GM10248 (cell line): ENCODE measurements at regions not wholly inside any gene's neighbourhood (a gene's known extent, or its start where the extent isn't known, plus 50 kb on each side); places are given as distances from the start of the nearest gene placed in this dataset.
"Not testable (repeated sequence)": the region's sequence is repeated elsewhere in the genome, so short reads cannot be mapped to it uniquely, and the experiment has no call there.

Source experiments
- CTCF ChIA-PET: fragments of 300-600 bp; sonication (Branson Sonifier 250); formaldehyde crosslinking; extraction: SDS; loops from one replicate; lab custom pipeline; 2021; ENCODE audit warnings: antibody characterized with exemption; lab: Yijun Ruan, JAX
- POLR2A ChIA-PET: fragments of 350-650 bp; sonication (Branson Sonifier 250); formaldehyde crosslinking; extraction: SDS; loops from one replicate; lab custom pipeline; 2020; ENCODE audit warnings: antibody characterized with exemption; lab: Yijun Ruan, JAX
- DNase-seq: peaks from one replicate; pipeline ENCODE4 v3.0.0; 2012; ENCODE audit errors: extremely low spot score
- CTCF ChIP-seq: IDR thresholded peaks from 2 replicates; pipeline ENCODE4 v1.5.1; 2012; ENCODE audit warnings: mild to moderate bottlenecking, low read depth; ENCODE audit errors: extremely low read depth, missing control alignments, control extremely low read depth

GRCh38 chr17:70716551-70716950, 547.2 kb downstream of the KCNJ2 start:
- no peak for DNase-seq
- CTCF ChIA-PET: no interaction called here
- no peak for TF ChIP-seq CTCF
- POLR2A ChIA-PET: no interaction called here

- CTCF ChIA-PET: no interaction called here
- TF ChIP-seq CTCF: no peak
- no peak for DNase-seq
- POLR2A ChIA-PET: no interaction called here
These were observed 547.7 kb downstream of the KCNJ2 start for GRCh38 chr17:70717042-70717441.

DNA sequence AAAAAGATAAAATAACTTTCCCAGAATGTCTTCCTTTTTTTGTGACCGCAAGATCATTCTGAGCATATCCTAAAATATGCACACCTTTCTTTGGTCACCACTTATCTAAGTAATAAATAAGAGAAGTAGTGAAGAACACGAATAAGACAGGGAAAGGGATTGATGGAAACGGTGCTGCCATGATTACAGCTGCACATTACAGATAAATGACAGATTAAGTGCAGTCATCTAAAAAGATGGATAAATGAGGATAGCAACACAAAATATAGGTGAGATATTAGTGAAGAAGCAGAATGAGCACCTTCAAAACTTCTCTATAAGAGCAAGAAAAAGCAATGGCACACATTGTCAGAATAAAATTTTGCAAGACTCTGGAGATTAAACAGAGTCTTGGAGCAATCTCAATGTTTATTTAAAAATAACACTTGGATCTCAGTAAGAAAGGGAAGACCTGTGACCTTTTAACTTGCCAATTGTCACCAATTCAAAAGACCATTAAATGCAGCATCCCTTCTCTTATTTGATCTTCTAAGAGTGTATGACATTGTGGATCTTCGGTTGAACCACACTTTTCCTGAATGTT, 567.1 kb downstream of the KCNJ2 start:
- POLR2A ChIA-PET: no interaction called here
- CTCF ChIA-PET: interaction anchor here (1.0 kb wide), 1 partner anchor 9 kb away, joined by 3 read pairs; no protein-coding TSS in a partner anchor
- no peak for DNase-seq
- no peak for TF ChIP-seq CTCF

GRCh38 chr17:70739065-70739464, 569.7 kb downstream of the KCNJ2 start:
- POLR2A ChIA-PET: no interaction called here
- CTCF ChIA-PET: no interaction called here
- DNase-seq: no peak
- no peak for TF ChIP-seq CTCF

DNA sequence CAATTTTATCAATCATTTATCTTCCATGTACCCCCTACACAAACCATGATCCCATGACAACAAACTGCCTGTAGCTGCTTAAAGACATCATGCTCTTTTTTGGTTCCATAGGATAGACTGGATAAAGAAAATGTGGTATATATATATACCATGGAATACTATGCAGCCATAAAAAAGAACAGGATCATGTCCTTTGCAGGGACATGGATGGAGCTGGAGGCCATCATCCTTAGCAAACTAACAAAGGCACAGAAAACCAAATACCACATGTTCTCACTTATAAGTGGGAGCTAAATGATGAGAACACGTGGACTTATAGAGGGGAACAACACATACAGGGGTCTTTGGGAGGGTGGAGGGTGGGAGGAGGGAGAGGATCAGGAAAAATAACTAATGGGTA, 577.2 kb downstream of the KCNJ2 start:
- POLR2A ChIA-PET, CTCF ChIA-PET, DNase-seq: not testable (repeated sequence)

DNA sequence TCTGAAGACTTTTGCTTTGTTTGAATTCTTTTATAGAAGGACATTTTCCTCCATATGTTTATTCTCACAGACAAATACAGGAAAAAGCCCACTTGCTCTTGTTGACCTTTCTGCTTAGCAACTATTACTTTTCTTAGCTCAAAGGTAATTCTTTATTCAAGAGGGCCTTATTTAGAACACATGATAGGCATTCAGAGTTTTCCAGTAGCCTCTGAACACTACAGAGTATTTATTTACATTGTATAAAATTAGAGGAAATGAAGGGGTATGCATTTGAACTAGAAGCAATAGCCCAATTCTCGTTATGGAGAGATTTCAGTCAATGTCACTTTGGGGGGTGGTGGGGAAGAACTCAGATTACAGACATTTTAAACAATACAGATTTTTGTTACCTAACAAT, 581.7 kb downstream of the KCNJ2 start:
- CTCF ChIA-PET: no interaction called here

DNA sequence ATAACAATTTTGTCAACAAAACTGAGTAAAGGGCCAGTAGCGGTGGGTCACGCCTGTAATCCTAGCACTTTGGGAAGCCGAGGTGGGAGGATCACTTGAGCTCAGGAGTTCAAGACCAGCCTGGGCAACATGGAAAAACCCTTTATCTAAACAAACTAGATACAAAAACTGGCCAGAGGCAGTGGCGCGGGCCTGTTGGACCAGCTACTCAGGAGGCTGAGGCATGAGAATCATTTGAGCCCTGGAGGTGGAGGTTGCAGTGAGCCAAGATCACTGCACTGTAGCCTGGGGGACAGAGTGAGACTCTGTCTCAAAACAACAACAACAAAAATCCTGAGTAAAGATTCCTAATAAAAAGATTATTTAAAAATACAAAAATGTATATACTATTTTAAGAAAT, 583.1 kb downstream of the KCNJ2 start:
- CTCF ChIA-PET: interaction anchor here (0.7 to 1.2 kb wide), 3 partner anchors 8 to 554 kb away, joined by 3 read pairs; no protein-coding TSS in a partner anchor
- POLR2A ChIA-PET, DNase-seq: not testable (repeated sequence)

More for the DNA sequence above, 581.7 kb downstream of the KCNJ2 start:
- no peak for DNase-seq
- no peak for TF ChIP-seq CTCF
- POLR2A ChIA-PET: no interaction called here
